ENCODE measurements at regions not wholly inside any gene's neighbourhood (a gene's known extent, or its start where the extent isn't known, plus 50 kb on each side); places are given as distances from the start of the nearest gene placed in this dataset.

GRCh38 chr12:107843351-107844311, 69.1 kb downstream of the ASCL4 start:
- no peak for TF ChIP-seq POLR2AphosphoS5 (IDR thresholded peaks at IDR 0.05)
- TF ChIP-seq CTCF (IDR thresholded peaks at IDR 0.05): no peak
- no peak for TF ChIP-seq POLR2A (IDR thresholded peaks at IDR 0.05)
